Sigmoid colon (tissue), 6 donors: ENCODE measurements at regions not wholly inside any gene's neighbourhood (a gene's known extent, or its start where the extent isn't known, plus 50 kb on each side); places are given as distances from the start of the nearest gene placed in this dataset.

Experiments used
- DNase-seq: peaks from one replicate; pipeline ENCODE4 v3.0.0-alpha.2; 2019
- H3K27ac ChIP-seq, 4 donors: fragments of 200-600 bp; sonication (generic); one replicate each; pipeline ENCODE4 v1.5.1; 2016 to 2019; ENCODE audit warnings: mild to moderate bottlenecking in 1 of 4
- H3K27me3 ChIP-seq, 3 donors: fragments of 200-600 bp; sonication (generic); one replicate each; pipeline ENCODE4 v1.5.1; 2019; ENCODE audit warnings: mild to moderate bottlenecking in 1 of 3
- H3K36me3 ChIP-seq, 4 donors: fragments of 200-600 bp; sonication (generic); one replicate each; pipeline ENCODE4 v1.5.1; 2016 to 2019
- H3K4me1 ChIP-seq, 4 donors: fragments of 200-600 bp; sonication (generic); one replicate each; pipeline ENCODE4 v1.5.1; 2017 to 2019
- H3K4me3 ChIP-seq, 4 donors: fragments of 200-600 bp; sonication (generic); one replicate each; pipeline ENCODE4 v1.5.1; 2017 to 2019; ENCODE audit warnings: mild to moderate bottlenecking in 2 of 4, moderate library complexity in 1 of 4
- H3K9me3 ChIP-seq, 4 donors: fragments of 200-600 bp in 3 of 4; sonication (generic) in 3 of 4; one replicate each; pipeline versions ENCODE4 v1.5.1 to v1.6.1; 2013 to 2019
- EP300 ChIP-seq, 4 donors: sonication (generic); formaldehyde crosslinking; IDR thresholded peaks; one replicate each; pipeline ENCODE4 v1.6.1; 2017; ENCODE audit warnings: antibody characterized with exemption in 4 of 4
- POLR2A ChIP-seq, 2 donors: fragments of 450-650 bp; IDR thresholded peaks; one replicate each; pipeline ENCODE4 v1.6.1; 2016; ENCODE audit warnings: antibody characterized with exemption in 2 of 2, mild to moderate bottlenecking in 2 of 2, moderate library complexity in 2 of 2
- POLR2AphosphoS5 ChIP-seq, 4 donors: sonication (generic); formaldehyde crosslinking; IDR thresholded peaks; one replicate each; pipeline ENCODE4 v1.6.1; 2017; ENCODE audit warnings: antibody characterized with exemption in 4 of 4
- WGBS, 2 donors: extraction: QIAGEN DNeasy Blood & Tissue Kit; methylation state at CpG; one replicate each; pipeline ENCODE4 v1.1.7; 2013; 5-methylcytosine and 5-hydroxymethylcytosine counted together
- intact Hi-C: fragments of 100-400 bp; cut with DNase I; formaldehyde crosslinking; loops from one replicate; pipeline ENCODE4 v1.15.1; 2023
- TF ChIP-seq, protein P1 (sequence below), 4 experiments: fragments of 450-650 bp in 3 of 4; fragments of 200-600 bp in 1 of 4; IDR thresholded peaks; one replicate each; pipeline ENCODE4 v1.5.1; 2016 to 2019; ENCODE audit warnings: antibody characterized with exemption in 4 of 4, mild to moderate bottlenecking in 3 of 4, moderate library complexity in 2 of 4
- donor health status: healthy with polysubstance abuse.
- donor health status: healthy.

DNA sequence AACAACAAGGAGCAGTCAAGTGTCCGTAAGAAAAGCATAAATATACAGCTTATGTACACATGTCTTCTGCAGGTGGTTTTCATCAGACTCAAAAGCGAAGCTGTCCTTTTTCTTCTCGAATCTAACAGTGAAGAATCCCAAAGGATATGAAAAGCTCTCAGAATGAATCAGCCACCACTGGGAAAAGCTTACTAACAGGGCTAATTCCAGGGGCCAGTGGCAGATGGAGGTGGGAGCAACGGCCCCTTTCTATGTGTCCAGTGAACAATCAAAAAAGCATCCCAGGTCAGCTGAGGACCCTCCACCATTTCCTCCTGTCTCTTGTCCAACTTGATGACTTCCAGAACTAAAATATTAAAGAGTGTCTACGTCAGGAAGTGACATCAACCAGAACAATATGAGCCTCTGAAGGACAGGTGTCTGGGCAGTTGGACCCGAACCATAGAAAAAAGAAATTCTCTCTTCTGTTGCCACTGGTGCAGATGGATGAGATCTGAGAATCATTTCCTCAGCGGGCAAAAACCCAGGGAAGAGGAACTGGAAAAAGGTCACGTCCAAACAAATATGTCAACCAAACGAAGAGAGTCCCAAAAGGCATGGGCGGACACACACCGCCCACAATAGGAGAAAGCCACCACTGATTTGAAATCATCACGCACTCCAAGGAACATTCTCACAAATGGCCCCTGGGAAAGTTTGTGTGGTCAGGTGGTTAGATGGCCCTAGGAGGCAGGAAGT, 70.4 kb upstream of the TIAM1 start:
- intact Hi-C loops = no loop called here
- no peaks in the 10 kb centered on the region for H3K36me3 ChIP-seq
- TF ChIP-seq, protein P1, sequence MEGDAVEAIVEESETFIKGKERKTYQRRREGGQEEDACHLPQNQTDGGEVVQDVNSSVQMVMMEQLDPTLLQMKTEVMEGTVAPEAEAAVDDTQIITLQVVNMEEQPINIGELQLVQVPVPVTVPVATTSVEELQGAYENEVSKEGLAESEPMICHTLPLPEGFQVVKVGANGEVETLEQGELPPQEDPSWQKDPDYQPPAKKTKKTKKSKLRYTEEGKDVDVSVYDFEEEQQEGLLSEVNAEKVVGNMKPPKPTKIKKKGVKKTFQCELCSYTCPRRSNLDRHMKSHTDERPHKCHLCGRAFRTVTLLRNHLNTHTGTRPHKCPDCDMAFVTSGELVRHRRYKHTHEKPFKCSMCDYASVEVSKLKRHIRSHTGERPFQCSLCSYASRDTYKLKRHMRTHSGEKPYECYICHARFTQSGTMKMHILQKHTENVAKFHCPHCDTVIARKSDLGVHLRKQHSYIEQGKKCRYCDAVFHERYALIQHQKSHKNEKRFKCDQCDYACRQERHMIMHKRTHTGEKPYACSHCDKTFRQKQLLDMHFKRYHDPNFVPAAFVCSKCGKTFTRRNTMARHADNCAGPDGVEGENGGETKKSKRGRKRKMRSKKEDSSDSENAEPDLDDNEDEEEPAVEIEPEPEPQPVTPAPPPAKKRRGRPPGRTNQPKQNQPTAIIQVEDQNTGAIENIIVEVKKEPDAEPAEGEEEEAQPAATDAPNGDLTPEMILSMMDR (IDR thresholded peaks at IDR 0.05) = no peak
- TF ChIP-seq EP300 (IDR thresholded peaks at IDR 0.05) (no peak), POLR2AphosphoS5 (IDR thresholded peaks at IDR 0.05) (no peak), POLR2A (IDR thresholded peaks at IDR 0.05) (no peak)

GRCh38 chr21:31413698-31414097, 69.6 kb upstream of the TIAM1 start:
- Histone ChIP-seq H3K27ac (no peak overlapping the region), H3K4me1 (no peaks in the 10 kb centered on the region), H3K9me3 (no peaks in the 10 kb centered on the region), H3K36me3 (no peaks in the 10 kb centered on the region), H3K27me3 (no peaks in the 10 kb centered on the region), H3K4me3 (no peak overlapping the region)
- no peak for DNase-seq
- TF ChIP-seq POLR2AphosphoS5 (IDR thresholded peaks at IDR 0.05) (no peak), POLR2A (IDR thresholded peaks at IDR 0.05) (no peak), EP300 (IDR thresholded peaks at IDR 0.05) (no peak)
- TF ChIP-seq, protein P1 (IDR thresholded peaks at IDR 0.05) = no peak
- 76 to 88% methylated on average over 9 of the region's 9 CpGs for WGBS, 2 donors
- intact Hi-C loops = no loop called here

More for the DNA sequence above, 70.4 kb upstream of the TIAM1 start:
- Histone ChIP-seq H3K27ac (no peak overlapping the region), H3K9me3 (no peaks in the 10 kb centered on the region), H3K4me3 (no peak overlapping the region), H3K4me1 (no peaks in the 10 kb centered on the region), H3K27me3 (no peaks in the 10 kb centered on the region)
- WGBS, 2 donors = 88 to 89% methylated on average over 12 of the region's 12 CpGs
- DNase-seq = no peak

DNA sequence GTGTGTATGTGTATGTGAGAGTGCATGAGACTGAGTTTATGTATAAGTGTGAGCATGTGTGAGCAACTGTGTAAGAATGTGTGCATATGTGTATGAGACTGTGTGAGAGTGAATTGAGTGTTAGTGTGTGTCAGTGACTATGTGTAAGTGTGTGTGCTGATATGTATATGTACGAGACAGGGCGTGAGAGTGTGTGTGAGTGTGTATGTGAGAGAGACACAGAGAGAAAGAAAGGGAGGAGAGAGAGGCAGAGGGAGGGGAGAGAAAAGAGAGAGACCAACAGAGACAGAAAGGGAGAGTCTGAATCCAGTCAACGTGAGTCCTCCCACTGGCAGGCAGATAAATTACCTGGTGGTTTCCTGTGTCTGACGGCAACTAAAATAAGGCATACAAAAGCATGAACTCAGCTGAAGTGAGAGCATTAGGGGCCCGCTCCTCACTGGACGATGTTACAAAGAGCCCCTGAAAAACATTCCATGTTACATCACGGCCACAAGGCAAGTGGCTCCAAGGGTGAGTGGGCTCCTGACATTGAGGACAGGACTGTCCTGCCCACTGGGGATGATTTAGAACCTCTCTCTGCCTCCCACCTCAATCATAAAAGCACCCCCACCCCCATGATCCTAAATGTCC, 66.6 kb upstream of the TIAM1 start:
- intact Hi-C loops = no loop called here
- no peak overlapping the region for H3K4me3 ChIP-seq
- H3K36me3 ChIP-seq = no peaks in the 10 kb centered on the region
- no peak overlapping the region for H3K27ac ChIP-seq
- H3K27me3 ChIP-seq = no peaks in the 10 kb centered on the region
- DNase-seq = no peak
- no peaks in the 10 kb centered on the region for H3K9me3 ChIP-seq
- H3K4me1 ChIP-seq = no peaks in the 10 kb centered on the region
- WGBS, 2 donors = 48 to 81% methylated on average over 7 of the region's 7 CpGs
- TF ChIP-seq, protein P1 (IDR thresholded peaks at IDR 0.05) = no peak
- TF ChIP-seq EP300 (IDR thresholded peaks at IDR 0.05) = no peak

DNA sequence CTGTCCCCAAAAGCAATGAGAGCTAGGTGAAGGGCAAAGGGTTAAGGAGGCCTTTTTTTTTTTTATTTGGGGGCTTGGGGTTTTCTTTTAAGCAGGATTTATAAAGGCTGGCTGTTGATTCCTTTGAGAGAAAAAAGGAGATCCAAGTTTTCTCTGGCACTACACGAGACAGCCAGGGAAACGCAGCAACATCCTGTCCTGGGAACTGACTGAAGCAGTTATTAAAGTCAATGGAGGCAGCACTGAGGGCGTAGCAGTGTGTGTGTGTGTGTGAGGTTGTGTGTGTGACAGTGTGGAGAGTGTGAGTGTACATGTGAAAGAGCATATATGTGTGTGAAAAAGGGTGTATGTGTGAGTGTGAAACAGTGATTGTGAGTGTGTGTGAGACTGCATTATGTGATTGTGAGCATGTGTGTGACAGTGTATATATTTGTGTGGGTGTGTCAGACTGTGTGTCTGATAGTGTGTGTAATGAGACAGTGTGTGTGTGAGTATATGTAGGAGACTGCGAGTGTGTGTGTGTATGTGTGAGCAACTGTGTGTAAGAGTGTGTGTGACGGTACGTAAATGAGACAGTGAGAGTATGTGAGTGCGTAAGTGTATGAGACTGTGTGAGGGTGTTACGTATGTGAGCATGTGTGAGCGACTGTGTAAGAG, 65.9 kb upstream of the TIAM1 start:
- Histone ChIP-seq H3K9me3 (no peaks in the 10 kb centered on the region), H3K27ac (peak overlapping the region in 1 of 4 donors; percentile 38), H3K27me3 (no peaks in the 10 kb centered on the region), H3K36me3 (no peaks in the 10 kb centered on the region), H3K4me1 (no peaks in the 10 kb centered on the region), H3K4me3 (no peak overlapping the region)
- intact Hi-C loops = no loop called here
- DNase-seq = no peak
- WGBS, 2 donors = 85 to 90% methylated on average over 9 of the region's 9 CpGs
- TF ChIP-seq EP300 (IDR thresholded peaks at IDR 0.05) = no peak
- TF ChIP-seq POLR2AphosphoS5 (IDR thresholded peaks at IDR 0.05) = no peak
- TF ChIP-seq, protein P1 (IDR thresholded peaks at IDR 0.05) = no peak
- no peak for TF ChIP-seq POLR2A (IDR thresholded peaks at IDR 0.05)
